HG02571 (cell line): ENCODE measurements at regions not wholly inside any gene's neighbourhood (a gene's known extent, or its start where the extent isn't known, plus 50 kb on each side); places are given as distances from the start of the nearest gene placed in this dataset.
"Not testable (repeated sequence)": the region's sequence is repeated elsewhere in the genome, so short reads cannot be mapped to it uniquely, and the experiment has no call there.

Experiments
- ATAC-seq: cut with Tn5 transposase; IDR thresholded peaks from one replicate; pipeline ENCODE4 v1.9.1; 2021; ENCODE audit warnings: mild to moderate bottlenecking, moderate library complexity; ENCODE audit not compliant: unreplicated experiment

GRCh38 chr6:169857343-169858292 lies 106.2 kb downstream of the ERMARD start:
- ATAC-seq, result no peak

GRCh38 chr6:169856442-169857342 lies 105.3 kb downstream of the ERMARD start:
- not testable (repeated sequence) for ATAC-seq

GRCh38 chr6:169854813-169855212 lies 103.4 kb downstream of the ERMARD start:
- ATAC-seq, result no peak

- ATAC-seq, result no peak
These were observed 102.8 kb downstream of the ERMARD start for GRCh38 chr6:169854083-169854725.

GRCh38 chr6:169853196-169854082 lies 102.0 kb downstream of the ERMARD start:
- no peak for ATAC-seq

GRCh38 chr6:169852504-169853195 lies 101.2 kb downstream of the ERMARD start:
- no peak for ATAC-seq

GRCh38 chr6:169851641-169852503 lies 100.5 kb downstream of the ERMARD start:
- no peak for ATAC-seq

- no peak for ATAC-seq
These were observed 99.3 kb downstream of the ERMARD start for GRCh38 chr6:169850746-169851145.

GRCh38 chr6:169850154-169850553 lies 98.7 kb downstream of the ERMARD start:
- no peak for ATAC-seq

GRCh38 chr6:169849396-169849795 lies 98.0 kb downstream of the ERMARD start:
- no peak for ATAC-seq

GRCh38 chr6:169848946-169849345 lies 97.5 kb downstream of the ERMARD start:
- ATAC-seq, result no peak

GRCh38 chr6:169847901-169848311 lies 96.5 kb downstream of the ERMARD start:
- no peak for ATAC-seq

- ATAC-seq, result no peak
These were observed 95.8 kb downstream of the ERMARD start for GRCh38 chr6:169847141-169847674.

GRCh38 chr6:169846286-169847056 lies 95.0 kb downstream of the ERMARD start:
- no peak for ATAC-seq

- ATAC-seq, result no peak
These were observed 94.2 kb downstream of the ERMARD start for GRCh38 chr6:169845426-169846285.

GRCh38 chr6:169844946-169845345 lies 93.5 kb downstream of the ERMARD start:
- no peak for ATAC-seq

GRCh38 chr6:169843991-169844390 lies 92.6 kb downstream of the ERMARD start:
- ATAC-seq, result no peak
